GM12873 (cell line): ENCODE measurements at regions not wholly inside any gene's neighbourhood (a gene's known extent, or its start where the extent isn't known, plus 50 kb on each side); places are given as distances from the start of the nearest gene placed in this dataset.

ENCODE experiments used
- TF ChIP-seq, protein P1 (sequence below): IDR thresholded peaks from 2 replicates; pipeline ENCODE4 v1.5.1; 2012; ENCODE audit warnings: low read depth, mild to moderate bottlenecking, moderate library complexity, low read length, control low read depth; ENCODE audit not compliant: insufficient read depth; ENCODE audit errors: missing control alignments

DNA sequence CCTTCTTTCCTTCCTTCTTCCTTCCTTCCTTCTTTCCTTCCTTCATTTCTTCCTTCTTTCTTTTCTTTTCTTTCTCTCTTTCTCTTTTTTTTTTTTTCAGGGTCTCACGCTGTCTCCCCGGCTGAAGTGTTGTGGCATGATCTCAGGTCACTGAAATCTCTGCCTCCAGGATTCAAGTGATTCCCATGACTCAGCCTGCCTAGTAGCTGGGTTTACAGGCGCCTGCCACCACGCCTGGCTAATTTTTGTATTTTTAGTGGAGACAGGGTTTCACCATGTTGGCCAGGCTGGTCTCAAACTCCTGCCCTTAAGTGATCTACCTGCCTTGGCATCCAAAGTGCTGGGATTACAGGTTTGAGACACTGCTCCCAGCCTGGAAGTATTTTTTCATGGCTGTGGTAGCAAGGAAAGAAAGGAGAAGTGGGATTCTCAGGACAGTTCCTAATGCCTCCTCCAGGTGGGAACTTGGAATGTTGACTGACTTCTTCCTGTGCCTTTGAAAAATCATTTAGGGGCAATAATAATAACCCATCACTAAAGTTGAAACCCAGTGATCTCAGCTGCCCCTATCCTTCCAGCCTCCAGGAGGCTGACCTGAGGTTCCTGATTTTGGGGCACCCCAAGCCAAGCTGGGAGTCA lies 89.3 kb upstream of the CELF4 start:
- TF ChIP-seq, protein P1, sequence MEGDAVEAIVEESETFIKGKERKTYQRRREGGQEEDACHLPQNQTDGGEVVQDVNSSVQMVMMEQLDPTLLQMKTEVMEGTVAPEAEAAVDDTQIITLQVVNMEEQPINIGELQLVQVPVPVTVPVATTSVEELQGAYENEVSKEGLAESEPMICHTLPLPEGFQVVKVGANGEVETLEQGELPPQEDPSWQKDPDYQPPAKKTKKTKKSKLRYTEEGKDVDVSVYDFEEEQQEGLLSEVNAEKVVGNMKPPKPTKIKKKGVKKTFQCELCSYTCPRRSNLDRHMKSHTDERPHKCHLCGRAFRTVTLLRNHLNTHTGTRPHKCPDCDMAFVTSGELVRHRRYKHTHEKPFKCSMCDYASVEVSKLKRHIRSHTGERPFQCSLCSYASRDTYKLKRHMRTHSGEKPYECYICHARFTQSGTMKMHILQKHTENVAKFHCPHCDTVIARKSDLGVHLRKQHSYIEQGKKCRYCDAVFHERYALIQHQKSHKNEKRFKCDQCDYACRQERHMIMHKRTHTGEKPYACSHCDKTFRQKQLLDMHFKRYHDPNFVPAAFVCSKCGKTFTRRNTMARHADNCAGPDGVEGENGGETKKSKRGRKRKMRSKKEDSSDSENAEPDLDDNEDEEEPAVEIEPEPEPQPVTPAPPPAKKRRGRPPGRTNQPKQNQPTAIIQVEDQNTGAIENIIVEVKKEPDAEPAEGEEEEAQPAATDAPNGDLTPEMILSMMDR, result no peak

DNA sequence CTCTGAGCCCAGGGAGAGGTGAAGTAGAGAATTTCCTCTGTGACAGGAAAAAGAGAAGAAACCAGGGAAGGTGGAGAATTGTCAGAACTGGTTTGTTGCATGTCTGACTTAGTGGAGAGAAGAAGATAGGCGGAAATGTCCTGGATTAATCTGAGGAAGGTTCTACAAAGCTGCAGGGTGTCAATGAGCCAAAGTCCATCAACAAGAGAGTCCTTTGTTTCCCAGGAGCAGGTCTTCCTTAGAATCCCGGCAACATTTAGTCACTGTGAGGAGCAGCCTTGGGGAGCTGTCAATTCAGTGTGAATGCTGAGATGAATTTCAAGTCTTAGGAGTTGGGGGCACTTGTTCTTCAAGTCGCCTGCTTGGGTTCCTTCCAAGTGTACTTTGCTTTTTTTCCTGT lies 88.4 kb upstream of the CELF4 start:
- TF ChIP-seq, protein P1, result no peak

DNA sequence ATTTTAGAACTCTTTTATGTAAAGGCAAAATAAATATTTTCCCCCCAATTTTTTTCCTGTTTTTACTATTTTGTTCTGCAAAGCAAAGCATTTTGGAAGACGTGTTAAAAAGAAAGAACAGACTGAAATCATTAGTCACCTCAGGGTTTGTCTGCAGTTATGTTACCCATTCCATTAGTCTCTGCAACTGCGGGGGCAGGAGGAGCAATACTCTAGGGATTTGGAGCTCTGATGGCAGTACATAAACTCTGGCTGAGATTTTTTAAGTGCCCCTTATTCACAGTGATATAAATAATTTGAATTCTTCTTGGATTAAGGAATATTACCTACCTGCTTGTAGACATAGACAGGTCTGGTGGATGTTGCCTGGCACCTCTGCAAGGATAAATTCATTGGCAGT lies 88.0 kb upstream of the CELF4 start:
- TF ChIP-seq, protein P1, result no peak

DNA sequence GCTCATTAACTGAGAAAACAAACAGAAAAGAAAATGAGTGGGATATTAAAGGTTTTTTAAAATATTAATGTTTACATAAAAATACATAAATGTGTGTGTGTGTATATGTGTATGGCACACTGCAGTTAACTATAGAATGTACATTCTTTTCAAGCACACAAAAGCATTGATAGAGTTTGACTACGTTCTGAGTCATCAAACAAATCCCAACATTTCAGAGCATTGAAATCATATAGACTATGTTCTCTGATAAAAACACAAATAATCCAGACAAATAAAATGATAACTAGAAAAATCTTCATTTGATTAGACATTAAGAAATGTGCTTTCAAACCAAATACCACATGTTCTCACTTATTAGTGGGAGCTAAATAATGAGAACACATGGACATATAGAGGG lies 84.3 kb upstream of the CELF4 start:
- TF ChIP-seq, protein P1, result no peak

DNA sequence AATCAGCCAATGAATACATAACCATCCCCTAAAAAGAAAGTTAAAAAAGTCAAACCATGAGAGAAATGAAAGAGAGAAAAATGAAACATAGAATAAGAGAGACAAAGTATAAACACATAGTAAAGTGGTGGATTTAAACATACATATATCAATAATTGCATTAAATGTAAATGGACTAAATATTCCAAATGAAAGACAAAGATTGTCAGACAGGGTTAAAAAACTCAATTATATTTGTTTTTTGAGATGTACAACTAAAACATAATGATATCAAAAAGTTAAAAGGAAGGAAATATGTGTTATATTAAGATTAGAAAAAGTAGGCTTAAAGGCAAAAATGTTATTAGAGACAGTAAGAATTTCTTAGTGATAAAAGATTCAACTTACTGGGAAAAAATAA lies 83.8 kb upstream of the CELF4 start:
- TF ChIP-seq, protein P1, result no peak

DNA sequence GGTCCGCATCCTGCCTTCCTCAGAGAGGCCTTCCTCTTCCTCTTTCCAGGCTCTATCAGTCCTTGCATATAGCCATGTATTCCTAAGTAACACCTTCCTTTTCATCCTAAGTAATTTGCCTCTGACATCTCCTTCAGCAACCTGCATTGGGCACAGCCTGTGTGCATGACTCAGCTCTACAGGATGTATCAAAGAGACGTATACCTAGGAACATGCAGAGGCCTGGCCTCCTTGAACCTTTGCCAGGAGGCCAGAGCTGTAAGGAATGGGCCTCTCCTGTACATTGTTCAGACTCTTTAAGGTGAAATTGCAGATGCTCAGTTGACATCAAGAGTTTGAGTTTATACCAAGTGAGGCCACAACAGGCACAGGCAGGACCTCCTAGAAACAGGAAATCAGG lies 76.0 kb upstream of the CELF4 start:
- TF ChIP-seq, protein P1, result no peak

DNA sequence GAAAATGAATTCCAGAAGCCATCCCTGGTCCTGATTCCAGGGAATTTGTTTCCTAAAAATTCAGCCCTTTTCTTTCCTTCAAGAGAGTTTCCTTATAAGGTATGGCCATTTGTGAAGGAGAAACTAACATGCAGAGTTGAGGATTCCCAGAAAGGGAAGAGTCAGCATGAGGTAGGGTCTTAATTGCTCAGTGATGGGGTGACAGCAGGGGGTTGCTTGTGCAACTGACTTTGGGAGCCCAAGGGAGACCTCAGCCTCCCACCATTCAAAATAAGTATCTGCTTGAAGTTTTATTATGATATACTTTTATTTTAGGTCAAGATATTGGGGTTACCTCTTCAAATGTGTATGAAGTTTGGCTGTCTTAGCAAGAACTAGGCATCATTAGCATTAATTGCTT lies 74.9 kb upstream of the CELF4 start:
- TF ChIP-seq, protein P1, result no peak
